HepG2 (cell line): ENCODE measurements at regions not wholly inside any gene's neighbourhood (a gene's known extent, or its start where the extent isn't known, plus 50 kb on each side); places are given as distances from the start of the nearest gene placed in this dataset.

Source experiments
- ATAC-seq: fragments of 200-7000 bp; cut with Tn5 transposase; 3 replicates; pipeline ENCODE4 v1.9.1; 2020; ENCODE audit warnings: mild to moderate bottlenecking, moderate library complexity
- BruUV-seq: library from RNA; stranded (reverse); fragments of 400-500 nt; replicated peaks from 2 replicates; lab custom pipeline; 2021; lab: Mats Ljungman, UMichigan
- CTCF ChIA-PET: fragments of 300-600 bp; formaldehyde crosslinking; extraction: SDS; loops from one replicate; lab custom pipeline; 2021; ENCODE audit warnings: low total read pairs, inconsistent platforms, low intra/inter-chr PET ratio; lab: Yijun Ruan, JAX
- POLR2A ChIA-PET: fragments of 350-600 bp; sonication (Branson Sonifier 250); formaldehyde crosslinking; loops from one replicate; lab custom pipeline; 2020; ENCODE audit warnings: antibody characterized with exemption, inconsistent platforms; lab: Yijun Ruan, JAX
- DNase-seq: peaks from one replicate; pipeline ENCODE4 v3.0.0-alpha.2; 2015; ENCODE audit warnings: low spot score
- FAIRE-seq: peaks from 3 replicates; lab custom pipeline; 2011; peaks lifted over from hg19 to GRCh38; lab: Jason Lieb, UNC
- H2AFZ ChIP-seq: one replicate; pipeline ENCODE4 v1.6.1; 2011; ENCODE audit warnings: low read length, inconsistent platforms
- H3K27ac ChIP-seq: fragments of 300-600 bp; 3 replicates; pipeline ENCODE4 v1.8.0; 2011; ENCODE audit warnings: mixed run types, mild to moderate bottlenecking, mixed read lengths, low read length, inconsistent platforms; ENCODE audit not compliant: insufficient read depth; ENCODE audit errors: extremely low read length
- H3K27me3 ChIP-seq, 2 experiments: fragments of 200-600 bp in 1 of 2; 2 replicates in 1 of 2; 3 replicates in 1 of 2; pipeline versions ENCODE4 v1.6.0 to v1.8.0; 2011; ENCODE audit warnings: low read length in 2 of 2, mild to moderate bottlenecking in 2 of 2, moderate library complexity in 2 of 2, inconsistent platforms in 1 of 2; ENCODE audit not compliant: insufficient read depth in 2 of 2, control insufficient read depth in 1 of 2
- H3K36me3 ChIP-seq, 2 experiments: fragments of 200-600 bp in 1 of 2; replicated peaks in 1 of 2; 2 replicates in 1 of 2; 3 replicates in 1 of 2; pipeline versions ENCODE4 v1.5.1 to v1.8.0; 2011; ENCODE audit warnings: low read length in 2 of 2, inconsistent platforms in 1 of 2; ENCODE audit not compliant: insufficient read depth in 2 of 2, control insufficient read depth in 1 of 2
- H3K4me1 ChIP-seq: 2 replicates; pipeline ENCODE4 v1.5.1; 2012; ENCODE audit warnings: low read length, inconsistent platforms; ENCODE audit not compliant: insufficient read depth
- H3K4me2 ChIP-seq: 2 replicates; pipeline ENCODE4 v1.6.0; 2011; ENCODE audit warnings: low read depth, low read length, inconsistent platforms
- H3K4me3 ChIP-seq, 3 experiments: fragments of 200-600 bp in 1 of 3; sonication (generic), shearing (Covaris generic) in 1 of 3; replicated peaks in 1 of 3; 2 replicates each; pipeline ENCODE4 v1.5.1; 2011 to 2016; ENCODE audit warnings: low read length in 3 of 3, inconsistent platforms in 2 of 3, low read depth in 2 of 3, mild to moderate bottlenecking in 2 of 3, control low read depth in 1 of 3, mixed read lengths in 1 of 3; ENCODE audit not compliant: insufficient read depth in 1 of 3
- H3K79me2 ChIP-seq: one replicate; pipeline ENCODE4 v1.6.1; 2011; ENCODE audit warnings: low read length, inconsistent platforms; ENCODE audit not compliant: insufficient read depth
- H3K9ac ChIP-seq: 2 replicates; pipeline ENCODE4 v1.6.0; 2011; ENCODE audit warnings: mild to moderate bottlenecking, low read depth, low read length, inconsistent platforms; ENCODE audit not compliant: insufficient read depth
- H3K9me3 ChIP-seq: 2 replicates; pipeline ENCODE4 v1.5.1; 2012; ENCODE audit warnings: mild to moderate bottlenecking, low read length
- H4K20me1 ChIP-seq: 2 replicates; pipeline ENCODE4 v1.6.0; 2011; ENCODE audit warnings: inconsistent platforms, mild to moderate bottlenecking, low read length, moderate library complexity; ENCODE audit not compliant: insufficient read depth
- CHCHD3 ChIP-seq: sonication (generic); formaldehyde crosslinking; IDR thresholded peaks from 2 replicates; pipeline ENCODE4 v1.8.0; 2022; ENCODE audit warnings: mild to moderate bottlenecking, missing genetic modification reagents, moderate library complexity
- FOXA1 ChIP-seq, 2 experiments: fragments of 450-650 bp in 1 of 2; sonication (generic) in 1 of 2; formaldehyde crosslinking in 1 of 2; IDR thresholded peaks; 2 replicates each; pipeline versions ENCODE4 v1.4.0 to v1.6.1; 2016 to 2020; ENCODE audit warnings: missing genetic modification reagents in 1 of 2
- IRX3 ChIP-seq: sonication (generic); formaldehyde crosslinking; IDR thresholded peaks from 2 replicates; pipeline ENCODE4 v1.8.1; 2023; ENCODE audit warnings: mild to moderate bottlenecking, low read depth, missing genetic modification reagents, borderline replicate concordance
- POGZ ChIP-seq: sonication (generic); formaldehyde crosslinking; IDR thresholded peaks from 2 replicates; pipeline ENCODE4 v1.4.0; 2020; ENCODE audit warnings: mild to moderate bottlenecking, missing genetic modification reagents
- RFXANK ChIP-seq: IDR thresholded peaks from 2 replicates; pipeline ENCODE4 v1.6.1; 2016
- ZFP37 ChIP-seq: sonication (generic); formaldehyde crosslinking; IDR thresholded peaks from 2 replicates; pipeline ENCODE4 v1.4.0; 2020; ENCODE audit warnings: missing genetic modification reagents, borderline replicate concordance
- ZMYM4 ChIP-seq: sonication (generic); formaldehyde crosslinking; IDR thresholded peaks from 2 replicates; pipeline ENCODE4 v1.8.1; 2023; ENCODE audit warnings: mild to moderate bottlenecking, missing genetic modification reagents
- ZNF644 ChIP-seq: IDR thresholded peaks from 2 replicates; pipeline ENCODE4 v1.6.1; 2016; ENCODE audit warnings: low read depth
- WGBS: methylation state at CpG from one replicate; pipeline ENCODE4 v1.1.6; 2017; ENCODE audit warnings: low lambda C conversion rate; 5-methylcytosine and 5-hydroxymethylcytosine counted together
- in situ Hi-C: cut with HindIII; loops from 2 replicates; pipeline ENCODE4 v1.10.0; 2017; ENCODE audit warnings: low pct_unique_long_range_greater_than_20kb; ENCODE audit not compliant: extremely low pct_ligation_motif_present
- intact Hi-C: fragments of 100-400 bp; cut with micrococcal nuclease; formaldehyde crosslinking; loops from one replicate; pipeline ENCODE4 v1.10.0; 2022; ENCODE audit not compliant: unreplicated experiment
- TF ChIP-seq, protein P1 (sequence below): sonication (generic); formaldehyde crosslinking; IDR thresholded peaks from 2 replicates; pipeline ENCODE4 v1.4.0; 2020; ENCODE audit warnings: missing genetic modification reagents
- TF ChIP-seq, protein P2 (sequence below): sonication (generic); formaldehyde crosslinking; IDR thresholded peaks from 2 replicates; pipeline ENCODE4 v1.4.0; 2020; ENCODE audit warnings: mild to moderate bottlenecking, missing genetic modification reagents

GRCh38 chr6:63493557-63493956 is 78.7 kb upstream of the LOC128125822 start:
- H3K79me2 ChIP-seq = no peaks in the 10 kb centered on the region
- no peaks in the 10 kb centered on the region for H3K27me3 ChIP-seq
- H4K20me1 ChIP-seq = no peaks in the 10 kb centered on the region
- POLR2A ChIA-PET = interaction anchor here (2.0 kb wide), 1 partner anchor 21 kb away, joined by 5 read pairs; no protein-coding TSS in a partner anchor
- BruUV-seq = no TSS peak
- CTCF ChIA-PET = no interaction called here
- H3K4me3 ChIP-seq = no peak overlapping the region
- no peak for ATAC-seq
- no peak overlapping the region for H3K9ac ChIP-seq
- no peak for DNase-seq
- H3K9me3 ChIP-seq = no peaks in the 10 kb centered on the region
- WGBS = 73% methylated on average over 1 of the region's 1 CpG
- intact Hi-C loops (no loop called here), in situ Hi-C loops (no loop called here)
- no peak overlapping the region for H2AFZ ChIP-seq
- TF ChIP-seq ZMYM4 (CRISPR knock-in tag) = no peak
- no peak for TF ChIP-seq FOXA1 (IDR thresholded peaks at IDR 0.05)
- TF ChIP-seq FOXA1 (CRISPR knock-in tag; IDR thresholded peaks at IDR 0.05) = peak; percentile 16; the same call in 1 of the 2 replicates
- peak; percentile 35; the same call in 1 of the 2 replicates for TF ChIP-seq ZNF644 (CRISPR knock-in tag)
- no peak overlapping the region for H3K27ac ChIP-seq
- peaks cover 29% of the 10 kb centered on the region for H3K4me1 ChIP-seq
- no peak overlapping the region for H3K4me2 ChIP-seq
- FAIRE-seq = no peak
- no peaks in the 10 kb centered on the region for H3K36me3 ChIP-seq

DNA sequence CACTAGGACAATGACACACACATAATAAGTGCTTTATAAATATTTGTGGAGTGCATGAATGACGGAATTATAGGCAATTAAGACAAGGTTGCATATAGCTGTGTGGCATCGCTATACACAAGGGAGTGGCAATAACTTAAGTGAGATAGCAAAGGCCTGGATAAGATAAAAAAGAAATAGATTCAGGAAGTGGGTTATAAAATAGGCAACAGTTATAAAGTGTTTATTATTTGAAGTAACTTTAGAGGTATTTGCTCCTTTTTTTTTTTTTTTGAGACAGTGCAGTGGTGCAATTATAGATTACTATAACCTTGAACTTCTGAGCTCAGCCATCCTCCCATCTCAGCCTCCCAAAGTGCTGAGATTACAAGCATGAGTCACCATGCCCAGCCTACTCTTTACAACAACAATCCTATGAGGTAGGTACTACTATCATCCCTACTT is 75.9 kb upstream of the LOC128125822 start:
- peak overlapping the region; percentile 11 for H3K27ac ChIP-seq
- peak; percentile 70 for DNase-seq
- no peaks in the 10 kb centered on the region for H3K79me2 ChIP-seq
- no peaks in the 10 kb centered on the region for H3K36me3 ChIP-seq
- in situ Hi-C loops = no loop called here
- no peaks in the 10 kb centered on the region for H3K9me3 ChIP-seq
- peak; percentile 35 for ATAC-seq
- POLR2A ChIA-PET = interaction anchor here (0.7 to 3.1 kb wide), 12 partner anchors 14 to 143 kb away, joined by 3 to 22 read pairs (median 5); no protein-coding TSS in a partner anchor
- 73% methylated on average over 2 of the region's 2 CpGs for WGBS
- H3K4me2 ChIP-seq = no peak overlapping the region
- no TSS peak for BruUV-seq
- no peak overlapping the region for H2AFZ ChIP-seq
- no peaks in the 10 kb centered on the region for H3K27me3 ChIP-seq
- intact Hi-C loops = no loop called here
- H3K4me3 ChIP-seq = no peak overlapping the region
- H4K20me1 ChIP-seq = no peaks in the 10 kb centered on the region
- FAIRE-seq = no peak
- peaks cover 45% of the 10 kb centered on the region for H3K4me1 ChIP-seq
- CTCF ChIA-PET = no interaction called here
- H3K9ac ChIP-seq = no peak overlapping the region
- TF ChIP-seq RFXANK (CRISPR knock-in tag) = no peak
- TF ChIP-seq ZFP37 = no peak
- TF ChIP-seq IRX3 (CRISPR knock-in tag) = no peak
- TF ChIP-seq, protein P1, sequence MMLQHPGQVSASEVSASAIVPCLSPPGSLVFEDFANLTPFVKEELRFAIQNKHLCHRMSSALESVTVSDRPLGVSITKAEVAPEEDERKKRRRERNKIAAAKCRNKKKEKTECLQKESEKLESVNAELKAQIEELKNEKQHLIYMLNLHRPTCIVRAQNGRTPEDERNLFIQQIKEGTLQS (CRISPR knock-in tag) = peak; percentile 72
- no peak for TF ChIP-seq CHCHD3
- TF ChIP-seq POGZ = peak; percentile 83
- TF ChIP-seq, protein P2, sequence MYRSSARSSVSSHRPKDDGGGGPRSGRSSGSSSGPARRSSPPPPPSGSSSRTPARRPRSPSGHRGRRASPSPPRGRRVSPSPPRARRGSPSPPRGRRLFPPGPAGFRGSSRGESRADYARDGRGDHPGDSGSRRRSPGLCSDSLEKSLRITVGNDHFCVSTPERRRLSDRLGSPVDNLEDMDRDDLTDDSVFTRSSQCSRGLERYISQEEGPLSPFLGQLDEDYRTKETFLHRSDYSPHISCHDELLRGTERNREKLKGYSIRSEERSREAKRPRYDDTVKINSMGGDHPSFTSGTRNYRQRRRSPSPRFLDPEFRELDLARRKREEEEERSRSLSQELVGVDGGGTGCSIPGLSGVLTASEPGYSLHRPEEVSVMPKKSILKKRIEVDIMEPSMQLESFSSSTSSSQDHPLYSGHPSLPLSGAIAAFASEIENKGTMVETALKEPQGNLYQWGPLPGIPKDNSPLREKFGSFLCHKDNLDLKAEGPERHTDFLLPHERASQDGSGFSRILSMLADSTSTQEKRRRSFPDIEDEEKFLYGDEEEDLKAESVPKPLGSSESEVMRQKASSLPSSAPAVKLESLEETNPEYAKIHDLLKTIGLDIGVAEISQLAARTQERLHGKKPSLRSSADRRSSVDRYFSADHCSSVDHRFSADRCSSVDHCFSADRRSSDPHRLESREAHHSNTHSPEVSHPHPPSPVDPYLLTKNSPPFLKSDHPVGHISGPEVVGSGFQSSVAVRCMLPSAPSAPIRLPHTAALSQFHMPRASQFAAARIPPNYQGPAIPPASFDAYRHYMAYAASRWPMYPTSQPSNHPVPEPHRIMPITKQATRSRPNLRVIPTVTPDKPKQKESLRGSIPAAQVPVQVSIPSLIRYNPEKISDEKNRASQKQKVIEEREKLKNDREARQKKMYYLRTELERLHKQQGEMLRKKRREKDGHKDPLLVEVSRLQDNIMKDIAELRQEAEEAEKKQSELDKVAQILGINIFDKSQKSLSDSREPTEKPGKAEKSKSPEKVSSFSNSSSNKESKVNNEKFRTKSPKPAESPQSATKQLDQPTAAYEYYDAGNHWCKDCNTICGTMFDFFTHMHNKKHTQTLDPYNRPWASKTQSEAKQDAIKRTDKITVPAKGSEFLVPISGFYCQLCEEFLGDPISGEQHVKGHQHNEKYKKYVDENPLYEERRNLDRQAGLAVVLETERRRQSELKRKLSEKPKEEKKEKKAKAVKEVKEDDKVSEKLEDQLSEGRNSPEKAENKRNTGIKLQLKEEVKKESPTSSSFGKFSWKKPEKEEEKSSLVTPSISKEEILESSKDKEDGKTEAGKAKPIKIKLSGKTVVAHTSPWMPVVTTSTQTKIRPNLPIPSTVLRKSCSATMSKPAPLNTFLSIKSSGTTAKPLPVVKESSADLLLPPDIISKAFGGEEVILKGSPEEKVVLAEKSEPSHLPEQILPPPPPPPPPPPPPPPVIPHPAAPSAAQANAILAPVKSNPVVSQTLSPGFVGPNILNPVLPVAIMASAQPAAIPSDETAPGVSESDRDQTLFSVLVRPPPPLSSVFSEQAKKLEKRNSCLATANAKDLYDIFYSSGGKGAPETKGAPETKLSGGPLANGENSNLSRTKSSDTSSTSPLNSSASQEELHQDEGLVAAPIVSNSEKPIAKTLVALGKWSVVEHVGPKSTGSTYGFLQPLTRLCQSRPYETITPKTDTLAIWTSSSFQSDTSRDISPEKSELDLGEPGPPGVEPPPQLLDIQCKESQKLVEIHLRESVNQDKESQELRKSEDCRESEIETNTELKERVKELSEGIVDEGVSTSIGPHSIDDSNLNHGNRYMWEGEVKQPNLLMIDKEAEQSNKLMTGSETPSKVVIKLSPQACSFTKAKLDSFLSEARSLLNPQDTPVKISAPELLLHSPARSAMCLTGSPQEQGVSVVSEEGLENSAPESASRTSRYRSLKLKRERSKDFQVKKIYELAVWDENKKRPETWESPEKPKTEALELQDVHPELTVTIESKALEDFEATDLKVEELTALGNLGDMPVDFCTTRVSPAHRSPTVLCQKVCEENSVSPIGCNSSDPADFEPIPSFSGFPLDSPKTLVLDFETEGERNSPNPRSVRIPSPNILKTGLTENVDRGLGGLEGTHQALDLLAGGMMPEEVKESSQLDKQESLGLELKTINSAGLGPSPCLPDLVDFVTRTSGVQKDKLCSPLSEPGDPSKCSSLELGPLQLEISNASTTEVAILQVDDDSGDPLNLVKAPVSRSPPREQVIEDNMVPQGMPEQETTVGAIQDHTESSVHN (CRISPR knock-in tag) = no peak
